Effector memory CD8-positive, alpha-beta T cell (primary cell): ENCODE measurements at regions not wholly inside any gene's neighbourhood (a gene's known extent, or its start where the extent isn't known, plus 50 kb on each side); places are given as distances from the start of the nearest gene placed in this dataset.
"Not testable (repeated sequence)": the region's sequence is repeated elsewhere in the genome, so short reads cannot be mapped to it uniquely, and the experiment has no call there.

Experiments
- ATAC-seq: fragments of 150-1000 bp; cut with Tn5 transposase; replicated peaks from 2 replicates; pipeline ENCODE4 v1.10.0; 2021; ENCODE audit warnings: mild to moderate bottlenecking, moderate library complexity
- DNase-seq, 3 experiments: peaks; one replicate each; pipeline ENCODE4 v3.0.0; 2021
- H3K27ac Mint-ChIP-seq, 2 donors: one replicate each; pipeline ENCODE4 v1.8.0; 2022; ENCODE audit warnings: mild to moderate bottlenecking in 2 of 2, mixed read lengths in 2 of 2, moderate library complexity in 2 of 2
- H3K27me3 Mint-ChIP-seq, 2 donors: one replicate each; pipeline ENCODE4 v1.8.0; 2022; ENCODE audit warnings: mixed read lengths in 2 of 2
- H3K36me3 Mint-ChIP-seq: one replicate; pipeline ENCODE4 v1.8.0; 2022; ENCODE audit warnings: mild to moderate bottlenecking, moderate library complexity, mixed read lengths; ENCODE audit not compliant: insufficient read depth
- H3K4me1 Mint-ChIP-seq, 2 donors: one replicate each; pipeline ENCODE4 v1.8.0; 2022; ENCODE audit warnings: low read depth in 2 of 2, mixed read lengths in 2 of 2
- H3K4me3 Mint-ChIP-seq, 2 donors: one replicate each; pipeline ENCODE4 v1.8.0; 2022; ENCODE audit warnings: mild to moderate bottlenecking in 2 of 2, mixed read lengths in 2 of 2, moderate library complexity in 2 of 2
- H3K9me3 Mint-ChIP-seq, 2 donors: one replicate each; pipeline ENCODE4 v1.8.0; 2022; ENCODE audit warnings: mixed read lengths in 2 of 2

GRCh38 chr9:42848156-42848555 is 664.7 kb downstream of the SPATA31A6 start:
- H3K27ac Mint-ChIP-seq, ATAC-seq, H3K27me3 Mint-ChIP-seq, H3K4me3 Mint-ChIP-seq, H3K36me3 Mint-ChIP-seq, H3K9me3 Mint-ChIP-seq, H3K4me1 Mint-ChIP-seq, DNase-seq: not testable (repeated sequence)

GRCh38 chr9:42850896-42851693 is 667.6 kb downstream of the SPATA31A6 start:
- H3K27ac Mint-ChIP-seq, ATAC-seq, H3K36me3 Mint-ChIP-seq, DNase-seq, H3K9me3 Mint-ChIP-seq, H3K4me1 Mint-ChIP-seq, H3K4me3 Mint-ChIP-seq, H3K27me3 Mint-ChIP-seq: not testable (repeated sequence)

GRCh38 chr9:42851701-42852100 is 668.2 kb downstream of the SPATA31A6 start:
- H3K36me3 Mint-ChIP-seq, H3K27me3 Mint-ChIP-seq, H3K4me3 Mint-ChIP-seq, H3K4me1 Mint-ChIP-seq, H3K27ac Mint-ChIP-seq, H3K9me3 Mint-ChIP-seq, ATAC-seq, DNase-seq: not testable (repeated sequence)

GRCh38 chr9:42852133-42852930 is 668.9 kb downstream of the SPATA31A6 start:
- not testable (repeated sequence) for H3K9me3 Mint-ChIP-seq, H3K36me3 Mint-ChIP-seq, ATAC-seq, DNase-seq, H3K27me3 Mint-ChIP-seq, H3K27ac Mint-ChIP-seq, H3K4me1 Mint-ChIP-seq
- H3K4me3 Mint-ChIP-seq: peak overlapping the region in 1 of 2 donors; percentile 25

GRCh38 chr9:42860133-42860532 is 676.7 kb downstream of the SPATA31A6 start:
- H3K9me3 Mint-ChIP-seq, H3K27me3 Mint-ChIP-seq, ATAC-seq, H3K4me3 Mint-ChIP-seq, DNase-seq, H3K4me1 Mint-ChIP-seq, H3K36me3 Mint-ChIP-seq, H3K27ac Mint-ChIP-seq: not testable (repeated sequence)

- not testable (repeated sequence) for ATAC-seq, H3K27ac Mint-ChIP-seq, DNase-seq, H3K4me3 Mint-ChIP-seq, H3K9me3 Mint-ChIP-seq, H3K27me3 Mint-ChIP-seq, H3K36me3 Mint-ChIP-seq, H3K4me1 Mint-ChIP-seq
Observed at GRCh38 chr9:42862465-42862864, 679.0 kb downstream of the SPATA31A6 start.
